T-helper 1 cell (primary cell): ENCODE measurements at regions not wholly inside any gene's neighbourhood (a gene's known extent, or its start where the extent isn't known, plus 50 kb on each side); places are given as distances from the start of the nearest gene placed in this dataset.

ENCODE experiments used
- DNase-seq, 5 donors: peaks; one replicate each; pipeline ENCODE4 v3.0.0-alpha.2; 2012 to 2020

GRCh38 chr20:57066126-57066900 lies 200.1 kb downstream of the BMP7 start:
- DNase-seq = no peak

GRCh38 chr20:57069442-57069841 lies 197.0 kb downstream of the BMP7 start:
- DNase-seq = no peak

- DNase-seq = no peak
Observed at GRCh38 chr20:57070296-57070695, 196.1 kb downstream of the BMP7 start.

GRCh38 chr20:57071283-57071731 lies 195.1 kb downstream of the BMP7 start:
- DNase-seq = no peak

- DNase-seq = no peak
Observed at GRCh38 chr20:57071954-57072583, 194.4 kb downstream of the BMP7 start.

GRCh38 chr20:57073402-57073801 lies 193.0 kb downstream of the BMP7 start:
- no peak for DNase-seq

- no peak for DNase-seq
Observed at GRCh38 chr20:57074386-57074785, 192.1 kb downstream of the BMP7 start.

GRCh38 chr20:57075181-57075580 lies 191.3 kb downstream of the BMP7 start:
- no peak for DNase-seq

- DNase-seq = no peak
Observed at GRCh38 chr20:57075603-57076002, 190.8 kb downstream of the BMP7 start.

- DNase-seq = no peak
Observed at GRCh38 chr20:57076152-57076652, 190.2 kb downstream of the BMP7 start.

GRCh38 chr20:57076951-57077350 lies 189.5 kb downstream of the BMP7 start:
- DNase-seq = no peak

- DNase-seq = no peak
Observed at GRCh38 chr20:57078116-57078515, 188.3 kb downstream of the BMP7 start.

GRCh38 chr20:57079031-57080005 lies 187.1 kb downstream of the BMP7 start:
- DNase-seq = no peak

GRCh38 chr20:57080796-57081195 lies 185.6 kb downstream of the BMP7 start:
- no peak for DNase-seq

- DNase-seq = no peak
Observed at GRCh38 chr20:57082357-57082945, 184.0 kb downstream of the BMP7 start.

- no peak for DNase-seq
Observed at GRCh38 chr20:57083072-57083471, 183.4 kb downstream of the BMP7 start.

- DNase-seq = no peak
Observed at GRCh38 chr20:57086066-57086465, 180.4 kb downstream of the BMP7 start.

GRCh38 chr20:57087102-57087501 lies 179.3 kb downstream of the BMP7 start:
- no peak for DNase-seq

GRCh38 chr20:57087705-57088104 lies 178.7 kb downstream of the BMP7 start:
- DNase-seq = no peak

GRCh38 chr20:57088436-57088835 lies 178.0 kb downstream of the BMP7 start:
- DNase-seq = no peak

- DNase-seq = peak in 3 of 5 donors; percentile 29 to 34 (median 33)
Observed at GRCh38 chr20:57089699-57090144, 176.7 kb downstream of the BMP7 start.
